ENCODE measurements at regions not wholly inside any gene's neighbourhood (a gene's known extent, or its start where the extent isn't known, plus 50 kb on each side); places are given as distances from the start of the nearest gene placed in this dataset.

DNA sequence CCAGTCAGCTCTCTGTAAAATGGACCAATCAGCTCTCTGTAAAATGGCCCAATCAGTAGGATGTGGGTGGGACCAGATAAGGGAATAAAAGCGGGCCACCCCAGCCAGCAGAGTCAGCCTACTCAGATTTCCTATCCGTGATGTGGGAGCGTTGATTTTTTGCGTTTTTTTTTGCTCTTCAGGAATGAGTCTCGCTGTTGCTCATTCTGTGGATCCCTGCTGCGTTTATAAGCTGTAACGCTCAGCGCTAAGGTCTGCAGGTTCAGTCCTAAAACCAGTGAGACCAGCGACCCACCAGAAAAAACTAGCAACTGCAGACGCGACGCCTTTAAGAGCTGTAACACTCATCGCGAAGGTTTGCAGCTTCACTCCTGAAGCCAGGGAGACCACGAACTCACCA lies 435.7 kb downstream of the SLITRK6 start:
- TF ChIP-seq CTCF (IDR thresholded peaks at IDR 0.05) (no peak), POLR2A (IDR thresholded peaks at IDR 0.05) (no peak)
